Stimulated activated CD4-positive, alpha-beta T cell treated with anti-CD3 and anti-CD28 coated beads, Interleukin-12 subunit alpha, Interleukin-12 subunit beta, amount 100 ng/mL, for 48 hours (primary cell): ENCODE measurements at regions not wholly inside any gene's neighbourhood (a gene's known extent, or its start where the extent isn't known, plus 50 kb on each side); places are given as distances from the start of the nearest gene placed in this dataset.
"Not testable (repeated sequence)": the region's sequence is repeated elsewhere in the genome, so short reads cannot be mapped to it uniquely, and the experiment has no call there.

Source experiments
- DNase-seq, 3 donors: peaks; one replicate each; pipeline ENCODE4 v3.0.0-alpha.2; 2020; ENCODE audit warnings: low read depth in 2 of 3, low spot score in 1 of 3

- DNase-seq = no peak
These were observed 278.6 kb downstream of the EDEM1 start for GRCh38 chr3:5466065-5466464.

DNA sequence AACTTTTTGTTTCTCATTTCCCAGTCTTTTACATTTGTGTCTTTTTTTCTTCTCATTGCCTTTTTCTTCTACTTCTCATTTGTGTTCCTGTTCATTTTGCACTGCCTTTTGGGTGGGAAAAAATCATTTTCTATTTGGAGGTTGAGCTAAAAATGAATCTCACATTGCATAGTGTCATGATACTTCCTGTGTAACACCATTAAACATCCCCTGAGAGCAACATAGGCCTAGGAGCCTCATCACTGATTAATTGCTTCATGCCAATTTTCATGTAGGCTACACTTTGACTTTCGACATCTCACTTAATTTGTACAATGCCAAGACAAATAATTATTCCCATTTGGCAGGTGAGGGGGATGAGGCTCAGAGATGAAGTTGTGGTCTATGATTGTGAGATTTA, 279.2 kb downstream of the EDEM1 start:
- DNase-seq = no peak

GRCh38 chr3:5473471-5473870, 286.0 kb downstream of the EDEM1 start:
- DNase-seq = no peak

DNA sequence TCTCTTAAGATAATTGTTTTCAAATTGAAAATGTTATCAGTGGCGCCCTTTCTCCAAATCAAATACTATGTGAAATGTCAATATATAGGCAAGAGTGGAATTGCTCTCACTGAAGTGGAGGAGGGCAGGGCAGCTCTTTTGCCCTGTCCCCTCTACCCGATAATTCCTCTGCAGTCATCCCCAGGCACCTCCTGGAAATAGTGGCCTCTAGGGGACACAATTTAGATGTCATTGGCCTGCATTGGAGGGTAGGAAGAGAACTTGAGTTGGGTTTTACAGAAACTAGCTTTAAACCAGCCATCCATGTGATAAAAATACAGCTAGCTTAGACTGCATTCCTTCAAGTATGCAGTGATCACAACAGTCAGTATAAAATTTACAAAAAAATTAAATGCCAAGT, 288.9 kb downstream of the EDEM1 start:
- DNase-seq = no peak

DNA sequence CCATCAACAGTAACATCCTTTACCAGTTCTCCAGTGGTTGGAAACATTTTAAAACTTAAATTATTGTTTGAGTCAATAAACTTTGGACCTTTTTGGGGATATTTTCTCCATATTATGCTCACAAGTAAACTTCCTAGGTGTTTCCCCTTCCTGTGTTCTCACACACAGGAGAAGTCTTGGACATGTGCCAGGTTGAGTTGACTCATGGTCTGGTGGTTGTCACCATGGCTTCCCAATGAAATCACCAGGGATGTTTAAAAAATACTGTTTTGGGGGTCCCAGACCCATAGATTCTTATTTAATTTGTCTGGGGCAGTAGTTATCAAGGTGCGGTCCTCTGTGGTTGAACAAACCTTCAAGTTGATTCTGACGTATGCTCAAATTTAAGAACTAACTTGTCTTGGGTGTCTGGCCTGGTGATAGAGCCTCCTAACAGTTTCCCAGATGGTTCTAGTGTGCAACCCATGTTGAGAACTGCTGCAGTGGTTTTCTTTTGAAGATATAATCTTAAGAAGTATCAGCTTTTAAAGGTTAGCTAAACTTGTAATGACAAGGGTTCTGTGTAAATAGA, 291.8 kb downstream of the EDEM1 start:
- DNase-seq = no peak

DNA sequence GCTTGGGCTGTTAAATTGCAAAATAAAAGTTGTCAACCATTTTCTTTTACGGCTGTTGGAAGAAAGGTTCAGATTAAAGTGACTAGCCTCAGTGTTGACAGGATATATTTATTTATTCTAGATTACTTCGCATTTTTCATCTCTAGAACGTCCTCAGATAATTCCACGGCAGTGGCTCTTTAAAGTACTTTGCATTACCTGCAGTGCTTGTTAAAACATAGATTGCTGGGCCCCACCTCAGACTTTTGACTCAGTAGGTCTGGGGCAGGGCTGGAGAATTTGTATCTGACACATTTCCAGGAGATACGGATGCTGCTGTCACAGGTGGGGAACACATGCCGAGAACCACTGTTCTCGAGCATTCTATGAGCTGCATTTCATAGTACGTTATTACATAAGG, 292.7 kb downstream of the EDEM1 start:
- DNase-seq = no peak

- DNase-seq = no peak
These were observed 297.9 kb downstream of the EDEM1 start for GRCh38 chr3:5485427-5485826.

DNA sequence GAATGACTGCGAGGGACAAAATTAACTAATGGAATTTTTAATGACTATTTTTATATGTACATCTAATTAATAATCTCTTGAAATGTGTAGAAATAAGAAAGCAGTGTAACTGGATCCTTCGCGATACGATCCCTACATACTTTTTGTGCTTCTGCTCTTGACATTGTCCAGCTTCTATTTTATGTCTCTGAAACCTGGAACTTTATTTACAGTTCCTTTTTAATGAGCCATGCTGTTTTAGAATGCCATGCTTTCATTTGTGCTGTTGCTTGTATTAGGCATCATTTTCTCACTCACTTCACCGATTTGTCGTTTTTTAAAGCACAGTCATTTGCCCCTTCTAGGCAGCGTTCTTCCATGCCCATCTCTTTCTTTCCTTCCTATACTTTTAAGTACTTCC, 301.3 kb downstream of the EDEM1 start:
- DNase-seq = no peak

GRCh38 chr3:5489536-5489935, 302.0 kb downstream of the EDEM1 start:
- DNase-seq = no peak

GRCh38 chr3:5494905-5495519, 307.5 kb downstream of the EDEM1 start:
- no peak for DNase-seq

GRCh38 chr3:5497497-5497896, 310.0 kb downstream of the EDEM1 start:
- DNase-seq = no peak

- DNase-seq = no peak
These were observed 311.5 kb downstream of the EDEM1 start for GRCh38 chr3:5498981-5499380.

GRCh38 chr3:5499404-5499803, 311.9 kb downstream of the EDEM1 start:
- DNase-seq = no peak

DNA sequence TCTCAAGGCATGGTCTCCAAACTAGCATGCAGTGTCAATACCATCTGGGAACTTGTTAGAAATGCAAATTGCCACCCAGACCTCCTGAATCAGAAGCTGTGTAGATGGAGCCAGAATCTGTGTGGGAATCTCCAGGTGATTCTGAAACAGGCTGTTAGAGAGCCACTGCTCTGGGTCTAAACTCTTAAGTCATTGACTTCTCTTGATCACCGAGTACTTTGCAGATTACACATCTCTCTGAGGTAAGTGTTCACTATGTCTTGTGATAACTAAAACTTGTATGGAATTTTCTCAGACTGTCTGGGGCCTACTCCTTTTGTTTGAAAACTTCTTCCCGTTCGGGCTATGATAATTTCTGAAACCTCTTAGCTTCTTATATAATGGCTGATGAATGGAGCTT, 315.6 kb downstream of the EDEM1 start:
- no peak for DNase-seq

DNA sequence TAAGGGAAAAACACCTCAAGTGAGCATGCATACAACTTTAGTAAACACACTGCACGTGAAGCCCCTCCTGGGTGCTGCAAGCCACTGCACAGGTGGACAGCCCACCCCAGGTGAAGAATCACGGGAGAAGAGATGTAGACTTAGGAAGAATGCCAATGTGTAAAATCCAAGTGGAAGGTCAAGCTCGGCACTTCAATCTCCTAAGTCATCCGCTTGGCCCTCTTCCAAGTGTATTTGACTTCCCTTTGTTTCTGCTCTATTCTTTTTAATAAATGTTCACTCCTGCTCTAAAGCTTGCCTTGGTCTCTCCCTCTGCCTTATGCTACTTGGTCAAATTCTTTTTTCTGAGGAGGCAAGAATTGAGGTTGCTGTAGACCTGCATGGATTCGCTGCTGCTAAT, 316.6 kb downstream of the EDEM1 start:
- DNase-seq = no peak

- no peak for DNase-seq
These were observed 317.7 kb downstream of the EDEM1 start for GRCh38 chr3:5505163-5505562.

DNA sequence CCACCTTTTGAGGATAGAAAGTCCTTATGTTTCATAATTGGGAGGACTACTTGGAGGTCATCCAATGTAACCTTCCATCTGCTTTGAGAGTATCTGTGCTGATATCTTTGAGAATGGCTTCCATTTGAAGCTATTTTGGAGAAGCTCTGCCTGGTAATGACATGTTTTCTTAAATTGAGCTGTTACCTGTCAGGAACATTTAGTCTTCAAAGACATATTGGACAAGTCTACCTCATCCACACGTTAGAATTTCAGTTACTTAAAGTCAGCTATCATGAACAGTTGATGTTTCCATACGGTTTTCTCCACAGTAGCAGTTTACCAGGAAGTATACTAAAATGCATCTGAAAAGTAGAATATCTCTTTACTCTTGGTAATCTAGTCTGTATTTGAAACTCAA, 318.5 kb downstream of the EDEM1 start:
- DNase-seq = no peak

DNA sequence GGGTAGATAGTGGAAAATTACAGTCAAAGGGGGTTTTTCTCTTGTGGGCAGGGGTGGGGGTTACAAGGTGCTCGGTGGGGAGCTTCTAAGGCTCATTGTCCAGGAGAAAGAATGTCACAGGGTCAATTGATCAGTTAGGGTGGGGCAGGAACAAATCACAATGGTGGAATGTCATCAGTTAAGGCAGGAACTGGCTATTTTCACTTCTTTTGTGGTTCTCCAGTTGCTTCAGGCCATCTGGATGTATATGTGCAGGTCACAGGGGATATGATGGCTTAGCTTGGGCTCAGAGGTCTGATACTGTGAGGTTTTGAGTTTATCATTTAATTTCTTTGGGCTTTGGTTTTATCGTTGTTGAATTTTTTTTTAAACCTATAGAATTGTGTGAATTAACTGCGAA, 321.4 kb downstream of the EDEM1 start:
- DNase-seq = not testable (repeated sequence)

- DNase-seq = no peak
These were observed 322.8 kb downstream of the EDEM1 start for GRCh38 chr3:5510300-5510699.

- no peak for DNase-seq
These were observed 330.4 kb downstream of the EDEM1 start for GRCh38 chr3:5517921-5518320.

DNA sequence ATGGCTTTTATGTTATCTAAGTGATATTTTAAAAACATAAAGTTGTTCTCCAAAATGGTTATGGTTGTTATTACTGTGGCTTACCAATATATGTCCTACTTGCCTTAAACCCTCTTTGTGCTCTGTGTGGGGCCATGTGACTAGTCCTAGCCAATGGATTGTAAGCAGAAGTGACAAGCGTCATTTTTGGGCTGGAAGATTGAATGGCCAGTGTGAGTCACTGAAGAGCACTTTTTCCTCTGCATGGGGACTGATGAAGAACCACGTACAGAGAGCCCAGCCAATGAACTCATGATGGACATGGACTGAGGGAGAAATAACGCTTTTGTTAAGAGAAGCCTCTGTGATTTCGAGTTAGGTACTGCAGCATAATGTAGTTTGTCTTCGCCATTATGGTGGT, 332.7 kb downstream of the EDEM1 start:
- no peak for DNase-seq

- DNase-seq = no peak
These were observed 335.6 kb downstream of the EDEM1 start for GRCh38 chr3:5523125-5523524.

DNA sequence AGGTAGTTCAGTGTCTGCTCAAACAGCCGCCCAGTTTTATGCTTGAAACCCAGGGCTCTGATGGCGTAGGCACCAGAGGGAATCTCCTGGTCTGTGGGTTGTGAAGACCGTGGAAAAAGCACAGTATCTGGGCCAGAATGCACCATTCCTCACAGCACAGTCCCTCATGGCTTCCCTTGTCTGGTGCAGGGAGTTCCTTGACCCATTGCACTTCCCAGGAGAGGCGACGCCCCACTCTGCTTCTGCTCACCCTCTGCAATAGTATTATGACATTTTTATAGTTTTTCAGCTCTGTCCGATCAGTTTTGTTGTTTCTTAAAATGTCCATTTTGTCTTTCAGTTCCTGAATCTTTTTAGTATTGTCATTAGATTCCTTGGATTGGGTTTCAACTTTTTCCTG, 343.5 kb downstream of the EDEM1 start:
- no peak for DNase-seq
